HG03159 (cell line): ENCODE measurements at regions not wholly inside any gene's neighbourhood (a gene's known extent, or its start where the extent isn't known, plus 50 kb on each side); places are given as distances from the start of the nearest gene placed in this dataset.
"Not testable (repeated sequence)": the region's sequence is repeated elsewhere in the genome, so short reads cannot be mapped to it uniquely, and the experiment has no call there.

Experiments used
- ATAC-seq: cut with Tn5 transposase; IDR thresholded peaks from one replicate; pipeline ENCODE4 v1.9.1; 2021; ENCODE audit warnings: mild to moderate bottlenecking, moderate library complexity; ENCODE audit not compliant: unreplicated experiment

- ATAC-seq = no peak
Measured at GRCh38 chr16:63684149-63685101, 1437.4 kb downstream of the CDH11 start.

DNA sequence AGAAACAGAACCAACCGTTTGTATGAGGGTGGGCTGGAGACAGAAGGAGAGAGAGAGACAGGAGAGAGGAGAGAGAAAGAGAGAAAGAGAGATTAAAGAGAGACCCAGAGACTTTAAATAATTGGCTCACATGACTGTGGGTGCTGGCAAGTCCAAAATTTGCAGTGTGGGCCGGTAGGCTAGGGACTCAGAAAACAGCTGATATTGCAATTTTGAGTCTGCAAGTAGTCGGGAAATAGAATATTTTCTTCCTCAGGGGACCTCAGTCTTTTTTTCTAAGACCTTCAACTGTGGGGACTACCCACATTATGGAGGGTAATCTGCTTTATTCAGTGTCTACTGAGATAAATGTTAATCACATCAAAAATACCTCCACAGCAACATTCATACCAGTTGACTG, 1439.0 kb downstream of the CDH11 start:
- no peak for ATAC-seq

- no peak for ATAC-seq
Measured at GRCh38 chr16:63672493-63672892, 1449.4 kb downstream of the CDH11 start.

DNA sequence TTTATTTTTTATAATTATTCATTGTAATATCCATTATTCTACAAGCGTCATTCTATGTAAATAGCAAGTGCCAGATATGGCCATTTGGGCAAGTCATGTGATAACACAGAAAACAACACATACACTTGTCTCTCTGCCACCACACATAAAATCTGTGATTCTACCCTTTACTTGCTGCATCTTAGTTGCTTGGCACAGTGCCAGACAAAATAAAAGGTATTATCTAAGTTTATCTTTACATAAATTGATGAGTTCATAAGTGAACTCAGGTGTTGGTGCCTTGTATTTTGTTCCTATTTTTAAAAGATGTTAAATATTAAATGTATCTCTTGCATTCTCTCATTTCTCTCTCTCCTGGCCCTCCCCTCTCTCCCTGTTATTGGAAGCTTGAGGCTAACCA, 1458.7 kb downstream of the CDH11 start:
- ATAC-seq = no peak

DNA sequence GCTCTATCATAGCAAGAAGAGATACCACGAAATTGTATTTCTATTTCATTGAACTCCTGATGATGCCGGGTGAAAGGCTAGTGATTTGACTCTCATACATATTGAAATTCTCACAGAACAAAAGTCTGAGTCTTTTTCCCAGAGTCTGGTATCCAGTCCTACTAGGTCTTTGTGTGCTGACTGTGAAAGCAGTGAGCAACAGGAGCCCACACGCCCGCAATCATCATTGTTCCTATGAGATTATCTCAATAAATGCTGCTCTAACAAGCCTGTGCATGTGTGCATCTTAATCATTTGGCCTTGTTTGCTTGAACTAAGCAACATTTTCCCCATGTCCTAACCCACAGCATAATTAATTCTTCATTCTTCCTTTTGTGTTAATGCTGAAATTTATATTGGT, 1466.0 kb downstream of the CDH11 start:
- no peak for ATAC-seq

- no peak for ATAC-seq
Measured at GRCh38 chr16:63653044-63653839, 1468.6 kb downstream of the CDH11 start.

DNA sequence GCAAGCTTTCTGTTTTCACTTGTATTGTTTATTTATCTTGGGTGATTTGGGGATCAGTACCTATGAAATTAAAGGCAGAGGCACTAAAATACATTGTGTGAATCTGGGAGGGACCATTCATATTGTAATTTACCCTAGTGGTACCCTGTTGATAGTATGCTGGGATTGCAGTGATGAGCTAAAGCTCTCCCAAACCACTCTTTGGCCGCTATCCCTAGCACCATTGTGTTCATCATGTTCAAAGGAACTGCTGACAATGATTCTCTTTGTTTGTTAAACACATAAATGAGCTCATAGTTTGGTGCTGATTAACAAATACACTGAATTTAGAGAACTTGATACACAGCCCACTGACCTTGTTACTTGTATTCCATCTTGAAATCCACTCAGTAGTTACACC, 1469.8 kb downstream of the CDH11 start:
- no peak for ATAC-seq

DNA sequence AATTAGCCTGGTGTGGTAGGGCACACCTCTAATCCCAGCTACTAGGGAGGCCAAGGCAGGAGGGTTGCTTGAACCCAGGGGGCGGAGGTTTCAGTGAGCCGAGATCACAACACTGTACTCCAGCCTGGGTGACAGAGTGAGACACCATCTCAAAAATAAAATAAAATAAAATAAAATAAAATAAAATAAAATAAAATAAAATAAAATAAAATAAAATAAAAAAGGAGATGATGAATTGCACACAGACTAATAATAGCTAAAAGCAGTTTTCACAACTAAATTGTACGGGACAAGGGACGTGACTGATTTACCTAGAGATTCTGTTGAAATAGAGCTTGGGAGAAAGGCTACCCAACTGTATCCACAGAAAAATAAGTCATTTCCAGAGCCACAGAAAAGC, 1471.3 kb downstream of the CDH11 start:
- no peak for ATAC-seq

- ATAC-seq = not testable (repeated sequence)
Measured at GRCh38 chr16:63633706-63634445, 1488.0 kb downstream of the CDH11 start.

DNA sequence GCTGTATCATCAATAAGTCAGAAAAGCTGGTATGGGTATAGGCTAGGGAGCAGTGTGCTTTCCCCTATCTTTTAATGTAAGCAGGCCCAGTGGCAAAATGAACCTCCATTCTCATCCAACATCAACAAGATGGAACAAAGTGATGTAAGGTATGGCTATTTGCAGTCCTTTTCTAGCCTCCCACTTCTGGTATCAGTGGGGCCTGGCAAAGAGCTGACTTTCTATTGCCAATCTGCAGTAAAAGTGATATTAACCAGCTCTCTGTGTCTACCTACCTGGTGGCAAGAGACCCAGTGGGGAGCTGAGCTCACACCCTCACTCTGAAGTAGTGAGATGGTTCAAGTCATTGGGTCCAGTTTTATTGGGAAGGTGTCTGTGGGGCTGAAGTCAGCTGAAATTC, 1492.6 kb downstream of the CDH11 start:
- ATAC-seq = no peak

DNA sequence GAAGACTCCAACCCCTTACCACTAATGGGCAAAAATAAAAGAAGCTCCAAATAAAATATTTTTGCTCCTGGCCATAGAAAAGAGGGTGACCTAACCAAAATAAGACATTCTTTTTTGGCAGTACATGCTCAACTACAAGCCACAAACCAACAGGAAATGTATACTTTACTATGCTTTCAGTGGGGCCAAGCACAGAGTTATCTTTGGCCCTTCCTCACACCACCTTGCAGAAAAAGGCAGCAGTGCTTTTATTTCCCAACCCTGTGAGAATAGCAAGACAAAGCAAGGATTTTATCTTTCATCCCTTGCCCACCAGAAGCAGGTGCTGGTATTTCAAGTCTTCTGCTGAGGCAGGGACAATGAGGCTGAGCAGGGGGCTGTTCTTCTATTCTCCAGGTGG, 1493.1 kb downstream of the CDH11 start:
- no peak for ATAC-seq

GRCh38 chr16:63625126-63625525, 1496.7 kb downstream of the CDH11 start:
- ATAC-seq = no peak

GRCh38 chr16:63623551-63624039, 1498.3 kb downstream of the CDH11 start:
- ATAC-seq = no peak

- no peak for ATAC-seq
Measured at GRCh38 chr16:63618896-63619485, 1502.9 kb downstream of the CDH11 start.

- no peak for ATAC-seq
Measured at GRCh38 chr16:63617990-63618763, 1503.7 kb downstream of the CDH11 start.

GRCh38 chr16:63617047-63617989, 1504.5 kb downstream of the CDH11 start:
- ATAC-seq = no peak

DNA sequence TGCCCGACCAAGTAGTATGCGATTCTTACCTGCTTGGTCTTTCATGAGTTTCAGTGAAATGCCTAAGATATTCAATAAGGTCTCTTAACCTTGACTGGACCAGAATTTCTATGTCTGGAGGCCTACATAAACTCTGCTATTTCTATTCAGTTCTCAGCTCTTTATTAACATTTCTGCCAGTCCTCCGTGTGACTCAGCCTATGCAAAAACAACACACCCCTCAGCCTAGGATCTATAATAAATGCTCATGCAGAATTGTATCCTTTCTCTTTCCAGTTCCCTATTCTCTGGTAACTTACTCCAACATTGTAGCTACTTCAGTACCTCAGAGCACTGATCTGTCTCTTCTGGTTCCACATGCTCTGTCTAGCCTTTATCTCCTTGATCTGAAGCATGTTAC, 1507.4 kb downstream of the CDH11 start:
- ATAC-seq = no peak

GRCh38 chr16:63613701-63614100, 1508.2 kb downstream of the CDH11 start:
- no peak for ATAC-seq
